ENCODE measurements at regions not wholly inside any gene's neighbourhood (a gene's known extent, or its start where the extent isn't known, plus 50 kb on each side); places are given as distances from the start of the nearest gene placed in this dataset.

DNA sequence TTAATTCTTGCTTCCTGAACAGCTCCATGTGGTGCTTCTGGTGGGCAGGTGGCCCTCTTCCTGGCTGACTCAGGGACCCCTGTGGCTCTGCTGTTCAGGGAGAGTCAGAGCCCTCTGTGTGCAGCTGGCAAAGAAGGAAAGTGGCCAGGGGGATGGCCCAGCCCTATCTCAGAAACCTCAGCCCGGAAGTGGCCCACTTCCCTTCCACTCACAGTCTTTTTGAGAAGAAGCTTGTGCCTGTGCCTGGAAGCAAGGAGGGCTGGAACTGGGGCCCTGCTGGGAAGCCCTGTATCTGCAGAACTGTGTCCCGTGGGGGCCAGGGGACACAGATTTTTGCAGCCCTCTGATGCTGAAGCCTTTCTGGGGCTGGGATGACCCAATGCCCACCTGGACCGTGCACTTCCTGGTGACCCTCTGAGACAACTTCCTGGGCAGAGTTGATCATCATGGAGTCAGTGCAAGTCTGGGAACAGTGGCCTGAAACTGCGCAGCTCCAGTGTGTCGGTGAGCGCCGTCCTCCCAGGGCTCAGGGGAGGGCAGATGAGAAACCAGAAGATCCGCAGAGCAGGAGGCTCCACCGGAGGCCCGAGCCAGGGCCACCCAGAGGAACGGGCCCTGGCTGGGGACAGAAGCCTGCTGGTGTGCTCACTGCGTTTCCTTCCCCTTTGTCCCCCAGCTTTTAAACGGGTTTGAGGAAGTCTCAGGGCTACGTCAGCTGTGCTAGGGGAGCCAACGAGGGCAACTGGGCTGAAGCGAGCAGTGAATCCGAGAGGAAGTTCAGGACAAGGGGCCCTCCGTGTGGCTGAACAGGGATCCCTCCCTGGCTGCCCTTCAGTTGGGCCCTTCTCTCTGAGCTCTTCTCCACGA, 217.4 kb upstream of the RTL1 start:
- peak; percentile 20 for DNase-seq (ENCODE audit: low spot score)

DNA sequence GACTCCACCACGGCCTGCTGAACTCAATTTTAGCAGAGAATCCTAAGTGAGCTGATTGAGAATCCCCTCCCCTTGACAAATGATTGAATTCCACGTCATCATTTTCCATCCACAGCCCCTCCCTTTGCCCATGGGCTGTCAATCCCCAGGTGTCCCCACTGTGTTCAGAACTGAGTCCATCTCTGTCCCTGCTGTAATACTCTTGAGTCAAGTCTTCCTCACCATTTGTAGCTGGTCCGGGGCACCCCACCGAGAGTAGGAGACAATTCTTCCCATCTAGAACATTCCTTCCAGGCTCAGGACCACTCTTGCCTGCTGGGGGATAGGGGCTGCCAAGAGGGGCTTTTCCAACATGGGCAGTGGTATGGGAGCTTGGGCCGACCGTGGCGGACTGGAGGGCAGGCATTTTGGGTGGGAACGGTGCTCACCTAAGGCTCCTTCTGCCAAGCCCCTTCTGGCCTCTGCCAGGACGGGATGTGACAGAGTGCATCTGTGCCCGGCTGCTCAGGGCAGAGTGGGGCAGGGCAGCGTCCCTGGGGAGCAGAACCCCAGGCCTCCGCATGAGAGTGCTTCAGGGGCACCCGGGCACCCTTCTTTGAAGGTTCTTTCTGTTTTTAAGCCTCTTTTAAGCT, 218.1 kb upstream of the RTL1 start:
- DNase-seq (ENCODE audit: low spot score) = peak; percentile 15

GRCh38 chr14:101122237-101123141, 219.0 kb upstream of the RTL1 start:
- DNase-seq (ENCODE audit: low spot score) = peak; percentile 14

- DNase-seq (ENCODE audit: low spot score) = peak; percentile 10
Measured at GRCh38 chr14:101123618-101124510, 220.3 kb upstream of the RTL1 start.

- no peak for DNase-seq (ENCODE audit: low spot score)
Measured at GRCh38 chr14:101124815-101125214, 221.3 kb upstream of the RTL1 start.

DNA sequence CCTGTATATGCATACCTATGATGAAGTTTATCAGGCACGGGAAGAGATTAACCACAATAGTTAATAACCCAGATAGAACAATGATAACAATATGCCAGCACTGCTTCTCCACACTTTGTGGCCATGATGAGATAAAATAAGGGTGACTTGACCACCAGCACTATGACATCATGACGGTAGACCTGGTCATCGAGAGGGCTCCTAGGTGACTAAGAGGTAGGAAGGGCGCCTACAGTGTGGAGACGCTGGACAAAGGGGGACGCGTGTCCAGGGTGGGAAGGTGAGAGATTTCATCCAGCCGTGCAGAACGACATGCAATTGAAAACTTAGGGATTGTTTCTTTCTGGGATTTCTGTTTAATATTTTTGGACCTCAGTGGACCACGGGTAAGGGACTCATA, 221.8 kb upstream of the RTL1 start:
- no peak for DNase-seq (ENCODE audit: low spot score)

DNA sequence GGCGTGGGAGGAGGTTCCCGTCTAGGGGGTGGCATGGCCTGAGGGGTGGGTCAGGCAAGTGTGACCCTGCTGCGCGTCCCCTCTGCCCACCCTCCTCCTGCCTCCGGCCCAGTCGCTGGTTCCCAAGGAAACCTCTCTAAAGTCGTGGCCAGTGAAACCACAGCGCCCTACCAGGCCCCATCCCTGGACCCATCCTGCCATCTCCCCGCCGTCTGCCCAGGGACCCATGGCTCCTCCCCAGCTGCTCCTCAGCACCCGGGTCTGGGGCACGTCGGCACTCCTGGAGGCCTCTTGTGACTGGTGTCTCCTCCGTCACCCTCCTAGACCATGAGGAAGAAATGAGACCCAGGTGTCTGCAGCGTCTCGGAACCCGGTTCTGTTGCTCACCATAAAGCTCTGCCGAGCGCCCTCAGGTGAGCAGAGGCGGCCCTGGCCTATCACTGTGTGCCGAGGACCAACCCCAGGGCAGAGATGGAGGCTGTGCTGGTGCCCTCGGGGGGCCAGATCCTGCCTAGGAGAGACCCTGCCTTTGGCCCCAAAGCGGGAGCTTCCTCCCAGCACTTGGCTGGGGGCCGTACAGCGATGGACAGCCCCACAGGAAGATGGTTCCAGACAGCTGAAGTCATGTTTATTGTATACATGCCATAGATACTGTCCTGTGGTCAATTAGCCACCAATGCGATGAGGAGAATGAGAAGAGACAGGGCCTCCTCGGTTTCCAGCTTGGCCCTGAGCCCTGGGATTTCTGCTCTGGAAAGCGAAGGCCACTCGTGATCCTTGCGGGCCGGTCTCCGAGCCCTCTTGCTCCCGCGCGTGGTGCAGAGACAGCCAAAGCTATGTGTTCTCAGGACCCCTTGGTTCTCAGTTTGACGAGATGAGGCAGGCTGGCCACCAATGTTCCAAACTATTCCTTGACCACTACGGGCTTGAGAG, 222.5 kb upstream of the RTL1 start:
- peak; percentile 11 for DNase-seq (ENCODE audit: low spot score)

- no peak for DNase-seq (ENCODE audit: low spot score)
Measured at GRCh38 chr14:101126731-101127130, 223.2 kb upstream of the RTL1 start.

- no peak for DNase-seq (ENCODE audit: low spot score)
Measured at GRCh38 chr14:101127224-101127623, 223.7 kb upstream of the RTL1 start.

DNA sequence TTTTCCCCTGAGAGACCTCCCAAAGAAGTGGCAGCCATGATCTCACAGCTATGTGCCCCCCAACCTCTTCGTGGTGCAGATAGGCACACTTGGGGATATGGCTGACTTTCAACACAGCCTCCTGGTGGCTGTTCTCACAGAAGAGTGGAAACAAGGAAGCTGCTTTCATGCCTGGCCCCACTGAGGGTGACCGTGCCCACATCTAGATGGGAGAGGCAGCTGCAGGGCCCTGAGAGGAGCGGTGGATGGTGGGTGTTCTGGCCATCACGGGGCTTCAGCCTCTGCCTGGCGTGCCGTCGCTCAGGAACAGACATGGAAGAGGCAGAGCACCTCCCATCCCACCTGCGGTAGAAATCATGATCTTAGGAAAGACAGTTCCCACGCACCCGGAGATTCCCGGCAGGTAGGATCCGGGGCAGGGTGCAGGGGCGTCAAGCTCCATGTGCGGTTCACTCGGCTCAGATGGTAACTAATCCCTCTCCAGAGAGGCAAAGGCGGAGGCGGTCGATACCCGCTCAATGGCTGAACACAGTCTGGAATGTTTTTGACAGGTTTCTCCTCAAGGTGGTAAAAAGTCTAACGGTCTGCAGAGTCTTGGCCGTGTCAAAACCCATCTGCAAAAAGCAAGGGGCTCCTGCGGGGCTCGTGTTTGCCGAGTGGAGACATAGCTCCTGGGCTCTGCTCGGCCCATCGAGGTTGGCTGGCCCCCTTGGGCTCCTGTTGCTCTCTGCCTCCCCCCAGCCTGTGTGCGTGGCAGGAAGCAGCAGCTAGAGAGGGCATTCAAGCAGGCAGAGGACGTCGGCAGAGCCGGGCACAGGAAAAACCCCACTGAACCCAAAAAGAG, 225.2 kb upstream of the RTL1 start:
- peak; percentile 18 for DNase-seq (ENCODE audit: low spot score)

DNA sequence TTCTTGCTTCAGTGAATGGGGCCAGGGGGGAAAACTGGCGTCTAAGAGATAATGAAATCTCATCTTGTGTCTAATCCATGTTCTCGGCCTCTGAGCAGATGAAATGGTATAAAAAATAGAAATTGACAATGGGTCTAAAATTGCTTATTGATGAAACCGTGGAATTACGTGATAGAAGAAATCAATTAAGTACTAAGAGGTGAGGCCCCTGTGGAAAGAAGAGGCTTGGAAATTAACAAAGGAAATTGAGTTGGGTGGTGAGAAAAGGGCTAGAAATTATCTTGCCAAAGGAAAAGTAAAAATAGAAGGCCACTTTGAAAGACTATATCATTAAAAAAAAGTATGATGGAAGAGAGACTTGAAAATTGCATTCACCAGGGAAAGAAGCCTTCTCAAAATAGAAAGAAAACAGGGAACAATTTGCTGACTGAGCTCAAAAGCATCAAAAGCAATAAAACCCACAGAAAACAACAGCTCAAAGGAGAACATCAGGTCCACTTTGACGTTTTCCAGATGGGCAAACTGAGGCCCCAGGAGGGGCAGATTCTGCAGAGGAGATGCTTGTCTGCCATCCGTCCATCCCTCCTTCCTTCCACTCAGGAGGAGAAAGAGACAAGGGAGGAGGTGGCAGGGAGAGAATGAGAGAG, 226.1 kb upstream of the RTL1 start:
- no peak for DNase-seq (ENCODE audit: low spot score)

GRCh38 chr14:101130861-101131260, 227.3 kb upstream of the RTL1 start:
- DNase-seq (ENCODE audit: low spot score) = peak; percentile 10

- DNase-seq (ENCODE audit: low spot score) = peak; percentile 10
Measured at GRCh38 chr14:101131451-101131916, 228.0 kb upstream of the RTL1 start.

GRCh38 chr14:101132051-101132571, 228.6 kb upstream of the RTL1 start:
- peak; percentile 12 for DNase-seq (ENCODE audit: low spot score)

- peak; percentile 10 for DNase-seq (ENCODE audit: low spot score)
Measured at GRCh38 chr14:101132588-101132987, 229.1 kb upstream of the RTL1 start.

DNA sequence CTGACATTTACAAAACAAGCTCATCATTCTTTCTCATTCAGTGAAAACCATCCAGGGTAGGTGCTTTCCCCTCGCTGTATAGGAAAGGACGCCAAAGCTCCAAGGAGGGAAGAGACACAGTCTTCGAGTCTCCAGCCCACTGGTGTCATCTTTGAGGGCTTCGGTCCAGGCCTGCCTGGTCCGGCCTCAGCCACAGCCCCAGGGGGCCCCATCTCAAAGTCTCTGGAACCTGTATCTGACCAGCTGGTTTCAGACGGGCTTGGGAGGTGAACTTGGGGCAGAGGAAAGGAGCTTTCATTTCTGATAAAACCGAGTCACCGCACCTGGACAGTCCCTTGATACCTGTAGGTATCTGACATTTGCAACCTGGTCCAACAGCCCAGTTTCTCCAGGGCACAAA, 229.5 kb upstream of the RTL1 start:
- peak; percentile 10 for DNase-seq (ENCODE audit: low spot score)

- peak; percentile 10 for DNase-seq (ENCODE audit: low spot score)
Measured at GRCh38 chr14:101134161-101134631, 230.7 kb upstream of the RTL1 start.

GRCh38 chr14:101134851-101135433, 231.4 kb upstream of the RTL1 start:
- DNase-seq (ENCODE audit: low spot score) = peak; percentile 14

All from D341Med (cell line).